ENCODE measurements at regions not wholly inside any gene's neighbourhood (a gene's known extent, or its start where the extent isn't known, plus 50 kb on each side); places are given as distances from the start of the nearest gene placed in this dataset. TPM values are rescaled to one million over a fixed set of nuclear protein-coding genes. Genes with fewer than 3 reads are reported as not detected.

Small RNAs in the stretch of these regions (small RNA-seq; reads per million reads assigned to genes)
- not detected for gene RN7SL571P (ENCODE audit: insufficient read depth)

Measured in H1 (cell line).